Naive thymus-derived CD4-positive, alpha-beta T cell (primary cell): ENCODE measurements at regions not wholly inside any gene's neighbourhood (a gene's known extent, or its start where the extent isn't known, plus 50 kb on each side); places are given as distances from the start of the nearest gene placed in this dataset.

Experiments
- ATAC-seq: fragments of 150-1000 bp; cut with Tn5 transposase; 2 replicates; pipeline ENCODE4 v1.10.0; 2021; ENCODE audit warnings: mild to moderate bottlenecking, moderate library complexity
- CTCF ChIA-PET: fragments of 350-600 bp; sonication (Branson Sonifier 250); formaldehyde crosslinking; loops from one replicate; lab custom pipeline; 2021; ENCODE audit warnings: antibody characterized with exemption; lab: Charles Lee
- POLR2A ChIA-PET: fragments of 350-600 bp; sonication (Branson Sonifier 250); formaldehyde crosslinking; loops from one replicate; lab custom pipeline; 2021; ENCODE audit warnings: antibody characterized with exemption, inconsistent platforms; lab: Charles Lee
- DNase-seq, 9 donors: peaks; one replicate each; pipeline versions ENCODE4 v3.0.0 to v3.0.0-alpha.2; 2020 to 2022; ENCODE audit warnings: mixed read lengths in 1 of 9
- H3K27ac ChIP-seq: one replicate; pipeline ENCODE4 v1.7.0; 2013; ENCODE audit warnings: mild to moderate bottlenecking, low read depth, low read length, moderate library complexity
- H3K27me3 ChIP-seq, 2 donors: one replicate each; pipeline ENCODE4 v1.7.0; 2013; ENCODE audit warnings: low read length in 2 of 2, mild to moderate bottlenecking in 2 of 2, moderate library complexity in 2 of 2; ENCODE audit not compliant: control insufficient read depth in 2 of 2, insufficient read depth in 2 of 2
- H3K36me3 ChIP-seq, 3 experiments: 1 replicate in 2 of 3; 2 replicates in 1 of 3; pipeline ENCODE4 v1.7.0; 2013; ENCODE audit warnings: low read length in 3 of 3, mild to moderate bottlenecking in 3 of 3, moderate library complexity in 1 of 3; ENCODE audit not compliant: insufficient read depth in 3 of 3, control insufficient read depth in 2 of 3
- H3K4me1 ChIP-seq, 2 donors: one replicate each; pipeline ENCODE4 v1.7.0; 2013; ENCODE audit warnings: low read length in 2 of 2, mild to moderate bottlenecking in 2 of 2, moderate library complexity in 1 of 2; ENCODE audit not compliant: control insufficient read depth in 2 of 2, insufficient read depth in 2 of 2
- H3K4me3 ChIP-seq: 2 replicates; pipeline ENCODE4 v1.7.0; 2013; ENCODE audit warnings: mild to moderate bottlenecking, low read length
- H3K9me3 ChIP-seq, 3 experiments: 1 replicate in 2 of 3; 2 replicates in 1 of 3; pipeline ENCODE4 v1.7.0; 2013; ENCODE audit warnings: low read length in 3 of 3; ENCODE audit not compliant: control insufficient read depth in 2 of 3
- H3K27ac Mint-ChIP-seq, 9 donors: one replicate each; pipeline ENCODE4 v1.8.0; 2020 to 2022; ENCODE audit warnings: mixed read lengths in 9 of 9, mild to moderate bottlenecking in 8 of 9, moderate library complexity in 5 of 9, inconsistent platforms in 2 of 9
- H3K27me3 Mint-ChIP-seq, 5 donors: one replicate each; pipeline ENCODE4 v1.8.0; 2021 to 2022; ENCODE audit warnings: mixed read lengths in 5 of 5, mild to moderate bottlenecking in 1 of 5
- H3K36me3 Mint-ChIP-seq, 5 donors: one replicate each; pipeline ENCODE4 v1.8.0; 2020 to 2022; ENCODE audit warnings: mixed read lengths in 5 of 5, mild to moderate bottlenecking in 3 of 5, inconsistent platforms in 1 of 5
- H3K4me1 Mint-ChIP-seq, 7 donors: one replicate each; pipeline ENCODE4 v1.8.0; 2020 to 2022; ENCODE audit warnings: mixed read lengths in 7 of 7, mild to moderate bottlenecking in 3 of 7, inconsistent platforms in 1 of 7
- H3K4me3 Mint-ChIP-seq, 10 donors: one replicate each; pipeline ENCODE4 v1.8.0; 2020 to 2022; ENCODE audit warnings: mild to moderate bottlenecking in 10 of 10, mixed read lengths in 10 of 10, moderate library complexity in 6 of 10, inconsistent platforms in 2 of 10
- H3K9me3 Mint-ChIP-seq, 11 donors: one replicate each; pipeline ENCODE4 v1.8.0; 2020 to 2022; ENCODE audit warnings: mixed read lengths in 11 of 11, mild to moderate bottlenecking in 4 of 11, inconsistent platforms in 1 of 11, moderate library complexity in 1 of 11
- intact Hi-C, 2 donors: fragments of 100-400 bp; cut with micrococcal nuclease; formaldehyde crosslinking; loops; one replicate each; pipeline ENCODE4 v1.15.1; 2023

DNA sequence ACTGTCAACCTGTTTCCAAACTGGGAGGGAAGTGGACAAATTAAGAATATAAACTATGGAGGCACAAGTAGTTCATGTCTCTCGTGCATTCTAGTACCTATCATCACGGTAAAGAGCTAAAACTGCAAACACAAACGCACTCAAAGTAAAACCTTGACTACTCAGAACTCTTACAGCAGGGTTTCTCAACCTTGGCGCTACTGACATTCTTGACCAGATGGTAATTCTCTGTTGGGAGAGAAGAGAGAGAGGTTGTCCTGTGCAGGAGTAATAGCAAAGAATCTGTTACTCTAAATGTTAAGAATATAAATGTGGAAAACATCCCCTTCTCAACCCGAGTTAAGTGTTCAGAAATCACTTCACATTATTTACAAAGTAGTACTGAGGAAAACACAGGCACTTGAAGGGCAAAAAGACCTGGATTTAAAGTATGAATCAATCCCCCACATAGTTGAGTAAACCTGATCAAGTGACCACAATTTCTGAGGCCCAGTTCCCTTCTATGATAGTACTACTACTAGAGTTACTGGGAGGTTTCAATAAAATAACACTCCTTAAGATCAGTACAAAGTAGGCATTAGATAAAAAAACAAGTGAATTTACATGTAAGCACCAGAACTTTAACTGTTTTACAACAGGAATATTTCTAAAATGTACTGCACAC lies 73.1 kb upstream of the ARHGAP32 start:
- H3K9me3 ChIP-seq: no peaks in the 10 kb centered on the region
- no peak overlapping the region for H3K27ac Mint-ChIP-seq
- CTCF ChIA-PET: no interaction called here

DNA sequence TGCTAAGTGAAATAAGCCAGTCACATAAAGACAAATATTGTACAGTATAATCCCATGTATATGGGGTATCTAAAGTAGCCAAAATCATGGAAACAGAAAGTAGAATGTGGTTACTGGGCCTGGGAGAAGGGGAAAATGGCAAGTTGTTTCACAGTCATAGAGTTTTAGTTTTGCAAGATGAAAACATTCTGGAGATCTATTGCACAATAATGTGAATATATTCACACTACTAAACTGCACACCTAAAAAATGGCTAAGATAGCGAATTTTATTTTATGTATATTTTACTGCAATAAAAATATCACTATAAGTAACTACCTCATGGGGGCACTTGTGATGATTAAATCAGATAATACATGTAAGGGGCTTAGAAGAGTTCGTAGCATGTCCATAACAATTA lies 72.0 kb upstream of the ARHGAP32 start:
- H3K4me3 Mint-ChIP-seq: no peak overlapping the region
- H3K27ac ChIP-seq: no peak overlapping the region
- no peak for ATAC-seq
- intact Hi-C loops: no loop called here
- CTCF ChIA-PET: no interaction called here
- no peak overlapping the region for H3K27ac Mint-ChIP-seq
- peaks cover 0 to 10% (median 1%) of the 10 kb centered on the region in 5 donors for H3K36me3 Mint-ChIP-seq
- no peak overlapping the region for H3K4me3 ChIP-seq
- H3K27me3 Mint-ChIP-seq: no peaks in the 10 kb centered on the region
- no peak for DNase-seq
- POLR2A ChIA-PET: interaction anchor here (0.5 kb wide), 1 partner anchor 12 kb away, joined by 4 read pairs; no protein-coding TSS in a partner anchor
- H3K4me1 ChIP-seq: no peaks in the 10 kb centered on the region
- H3K36me3 ChIP-seq: no peaks in the 10 kb centered on the region
- H3K27me3 ChIP-seq: no peaks in the 10 kb centered on the region
- no peaks in the 10 kb centered on the region for H3K9me3 Mint-ChIP-seq
- H3K4me1 Mint-ChIP-seq: peaks cover 0 to 14% (median 4%) of the 10 kb centered on the region in 7 donors
- no peaks in the 10 kb centered on the region for H3K9me3 ChIP-seq

More for the DNA sequence above, 73.1 kb upstream of the ARHGAP32 start:
- DNase-seq (no peak), ATAC-seq (no peak)
- Mint-ChIP-seq H3K36me3 (peaks cover 0 to 13% (median 1%) of the 10 kb centered on the region in 5 donors), H3K9me3 (peaks cover 0 to 5% (median 0%) of the 10 kb centered on the region in 11 donors), H3K4me3 (no peak overlapping the region), H3K27me3 (peaks cover 0 to 5% (median 0%) of the 10 kb centered on the region in 5 donors), H3K4me1 (peaks cover 0 to 18% (median 5%) of the 10 kb centered on the region in 7 donors)
- POLR2A ChIA-PET: no interaction called here
- H3K4me3 ChIP-seq: no peak overlapping the region
- H3K27ac ChIP-seq: no peak overlapping the region
- H3K36me3 ChIP-seq: no peaks in the 10 kb centered on the region
- intact Hi-C loops: no loop called here
- no peaks in the 10 kb centered on the region for H3K27me3 ChIP-seq
- no peaks in the 10 kb centered on the region for H3K4me1 ChIP-seq

DNA sequence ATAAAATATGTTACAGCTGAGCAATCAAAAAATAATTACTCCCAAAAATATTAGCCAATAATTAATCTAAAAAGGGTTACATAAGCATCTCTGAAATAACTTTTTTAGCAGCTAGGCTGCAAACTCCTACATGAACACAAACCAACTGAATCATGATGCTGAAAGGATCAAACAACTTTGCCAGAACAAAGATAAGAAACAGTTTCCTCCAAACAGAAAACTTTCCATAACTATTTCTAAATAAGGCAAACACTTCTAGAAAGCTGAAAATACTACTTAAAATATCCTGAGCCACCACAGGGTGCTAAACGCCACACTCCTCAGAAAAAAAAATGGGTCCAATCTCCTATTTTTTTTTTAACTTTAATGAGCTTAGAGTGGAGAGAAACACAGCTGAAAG lies 68.6 kb upstream of the ARHGAP32 start:
- H3K4me1 ChIP-seq: no peaks in the 10 kb centered on the region
- ATAC-seq (no peak), DNase-seq (no peak)
- H3K36me3 ChIP-seq: no peaks in the 10 kb centered on the region
- intact Hi-C loops: no loop called here
- H3K4me3 ChIP-seq: no peak overlapping the region
- H3K9me3 Mint-ChIP-seq: no peaks in the 10 kb centered on the region
- H3K27me3 ChIP-seq: no peaks in the 10 kb centered on the region
- H3K27me3 Mint-ChIP-seq: no peaks in the 10 kb centered on the region
- ChIA-PET POLR2A (interaction anchor here (0.8 kb wide), 1 partner anchor 436 kb away, joined by 3 read pairs; no protein-coding TSS in a partner anchor), CTCF (no interaction called here)
- H3K9me3 ChIP-seq: no peaks in the 10 kb centered on the region
- H3K36me3 Mint-ChIP-seq: peaks cover 0 to 7% (median 0%) of the 10 kb centered on the region in 5 donors
- H3K4me1 Mint-ChIP-seq: peaks cover 0 to 7% (median 0%) of the 10 kb centered on the region in 7 donors
- no peak overlapping the region for H3K4me3 Mint-ChIP-seq
- H3K27ac ChIP-seq: no peak overlapping the region
- no peak overlapping the region for H3K27ac Mint-ChIP-seq

DNA sequence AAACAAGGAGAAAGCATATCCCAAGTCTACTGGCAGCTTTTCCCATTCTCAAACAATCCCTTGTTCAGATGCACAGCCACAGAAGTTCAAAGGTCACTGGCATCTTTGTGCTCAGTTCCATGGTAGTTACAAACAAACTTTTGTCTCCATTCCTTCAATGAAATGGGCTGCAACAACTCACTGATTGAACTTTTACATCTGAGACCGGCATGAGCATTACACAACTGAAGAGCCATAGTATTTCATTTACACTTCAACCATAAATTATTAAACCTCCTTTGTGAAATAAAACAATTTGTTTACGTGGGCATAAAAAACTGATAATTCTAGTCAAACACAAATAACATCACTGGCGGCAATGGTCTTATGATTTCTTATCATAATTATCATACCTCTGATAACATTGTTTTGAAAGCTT lies 67.8 kb upstream of the ARHGAP32 start:
- DNase-seq: no peak
- H3K4me3 Mint-ChIP-seq: no peak overlapping the region
- H3K4me1 ChIP-seq: no peaks in the 10 kb centered on the region
- H3K9me3 ChIP-seq: no peaks in the 10 kb centered on the region
- no peak overlapping the region for H3K4me3 ChIP-seq
- no peak for ATAC-seq
- POLR2A ChIA-PET: interaction anchor here (0.8 kb wide), 1 partner anchor 437 kb away, joined by 3 read pairs; no protein-coding TSS in a partner anchor
- no peaks in the 10 kb centered on the region for H3K27me3 ChIP-seq
- H3K27ac ChIP-seq: no peak overlapping the region
- no peaks in the 10 kb centered on the region for H3K27me3 Mint-ChIP-seq
- CTCF ChIA-PET: no interaction called here
- H3K4me1 Mint-ChIP-seq: peaks cover 0 to 7% (median 0%) of the 10 kb centered on the region in 7 donors
- no peaks in the 10 kb centered on the region for H3K36me3 ChIP-seq
- no peak overlapping the region for H3K27ac Mint-ChIP-seq
- H3K36me3 Mint-ChIP-seq: peaks cover 0 to 7% (median 0%) of the 10 kb centered on the region in 5 donors
- intact Hi-C loops: no loop called here
- no peaks in the 10 kb centered on the region for H3K9me3 Mint-ChIP-seq

DNA sequence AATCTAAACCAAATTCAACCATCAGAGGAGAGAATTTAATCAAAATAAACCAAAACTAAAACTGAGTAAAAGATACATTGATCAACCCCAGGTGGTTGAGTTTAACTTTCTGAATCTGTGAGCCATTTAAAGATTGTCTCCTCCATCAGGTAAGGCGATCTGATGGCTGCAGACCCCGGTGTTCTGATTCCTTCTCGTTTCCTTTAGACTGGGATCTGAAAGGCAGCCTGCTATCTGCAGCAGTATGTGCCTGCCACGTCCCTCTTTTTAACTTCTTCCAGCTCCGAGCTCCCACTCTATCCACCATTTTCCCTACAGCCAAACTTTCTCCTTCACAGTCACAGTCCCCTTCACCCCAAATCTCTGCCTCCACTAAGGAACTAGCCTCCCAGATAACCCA lies 66.1 kb upstream of the ARHGAP32 start:
- no peaks in the 10 kb centered on the region for H3K9me3 ChIP-seq
- no peak overlapping the region for H3K4me3 ChIP-seq
- intact Hi-C loops: no loop called here
- no peaks in the 10 kb centered on the region for H3K36me3 ChIP-seq
- no peaks in the 10 kb centered on the region for H3K4me1 ChIP-seq
- H3K27ac Mint-ChIP-seq: no peak overlapping the region
- peaks cover 0 to 5% (median 0%) of the 10 kb centered on the region in 5 donors for H3K36me3 Mint-ChIP-seq
- H3K27me3 Mint-ChIP-seq: no peaks in the 10 kb centered on the region
- no peak for ATAC-seq
- H3K4me1 Mint-ChIP-seq: peaks cover 0 to 7% (median 0%) of the 10 kb centered on the region in 7 donors
- no peaks in the 10 kb centered on the region for H3K9me3 Mint-ChIP-seq
- no peak for DNase-seq
- ChIA-PET POLR2A (no interaction called here), CTCF (interaction anchor here (0.6 to 0.8 kb wide), 2 partner anchors 12 to 1226 kb away, joined by 3 to 5 read pairs; no protein-coding TSS in a partner anchor)
- no peaks in the 10 kb centered on the region for H3K27me3 ChIP-seq
- no peak overlapping the region for H3K27ac ChIP-seq
- no peak overlapping the region for H3K4me3 Mint-ChIP-seq

DNA sequence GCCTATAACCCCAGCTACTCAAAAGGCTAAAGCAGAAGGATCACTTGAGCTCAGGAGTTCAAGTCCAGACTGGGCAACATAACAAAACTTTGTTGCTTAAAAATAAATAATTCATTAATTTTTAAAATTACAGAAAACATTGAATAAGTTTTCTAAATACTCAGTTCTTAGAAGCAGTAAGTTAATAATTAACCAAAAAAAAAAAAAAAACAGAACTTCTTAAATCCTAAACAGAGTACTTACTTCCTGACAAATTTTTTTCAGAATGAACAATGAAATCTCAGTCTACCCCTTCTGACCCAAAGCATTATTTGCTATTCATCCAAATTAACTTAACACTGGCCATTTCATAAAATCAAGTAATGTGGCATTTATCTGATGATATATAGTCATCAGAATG lies 65.4 kb upstream of the ARHGAP32 start:
- no peaks in the 10 kb centered on the region for H3K9me3 Mint-ChIP-seq
- H3K4me1 Mint-ChIP-seq: peaks cover 0 to 7% (median 0%) of the 10 kb centered on the region in 7 donors
- H3K27me3 Mint-ChIP-seq: no peaks in the 10 kb centered on the region
- no peak for DNase-seq
- no peaks in the 10 kb centered on the region for H3K36me3 ChIP-seq
- H3K9me3 ChIP-seq: no peaks in the 10 kb centered on the region
- H3K27ac Mint-ChIP-seq: no peak overlapping the region
- POLR2A ChIA-PET: no interaction called here
- CTCF ChIA-PET: no interaction called here
- no peak overlapping the region for H3K4me3 ChIP-seq
- intact Hi-C loops: no loop called here
- H3K4me1 ChIP-seq: no peaks in the 10 kb centered on the region
- no peak overlapping the region for H3K27ac ChIP-seq
- no peak for ATAC-seq
- no peaks in the 10 kb centered on the region for H3K27me3 ChIP-seq
- peaks cover 0 to 3% (median 0%) of the 10 kb centered on the region in 5 donors for H3K36me3 Mint-ChIP-seq
- H3K4me3 Mint-ChIP-seq: no peak overlapping the region

DNA sequence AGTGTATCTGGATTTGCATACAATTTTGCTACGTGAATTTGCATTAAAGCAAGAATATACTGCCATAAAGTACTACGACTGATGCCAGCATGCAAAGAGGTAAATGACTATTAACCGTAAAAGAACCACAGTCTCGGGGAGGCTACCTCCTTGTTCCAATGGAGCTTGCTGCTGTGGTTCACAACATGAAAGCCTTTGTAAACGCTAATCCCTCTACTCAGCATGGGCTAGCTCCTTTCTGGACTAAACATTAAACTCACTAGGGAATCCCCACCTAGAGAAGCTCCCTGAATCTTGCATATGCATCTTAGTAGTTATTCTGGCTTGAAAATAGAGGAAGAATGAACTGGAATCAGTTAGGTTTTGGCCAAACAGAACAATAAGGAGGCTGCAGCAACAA lies 60.5 kb upstream of the ARHGAP32 start:
- Mint-ChIP-seq H3K4me1 (peaks cover 2 to 18% (median 13%) of the 10 kb centered on the region in 7 donors), H3K9me3 (no peaks in the 10 kb centered on the region), H3K36me3 (peaks cover 0 to 5% (median 0%) of the 10 kb centered on the region in 5 donors), H3K27me3 (no peaks in the 10 kb centered on the region), H3K4me3 (no peak overlapping the region), H3K27ac (no peak overlapping the region)
- H3K4me1 ChIP-seq: no peaks in the 10 kb centered on the region
- no peak overlapping the region for H3K27ac ChIP-seq
- CTCF ChIA-PET: interaction anchor here (1.0 kb wide), 1 partner anchor 9 kb away, joined by 4 read pairs; no protein-coding TSS in a partner anchor
- ATAC-seq (no peak), DNase-seq (no peak)
- H3K36me3 ChIP-seq: no peaks in the 10 kb centered on the region
- intact Hi-C loops: no loop called here
- no peaks in the 10 kb centered on the region for H3K27me3 ChIP-seq
- no peak overlapping the region for H3K4me3 ChIP-seq
- no peaks in the 10 kb centered on the region for H3K9me3 ChIP-seq
- POLR2A ChIA-PET: no interaction called here
